ENCODE measurements at regions not wholly inside any gene's neighbourhood (a gene's known extent, or its start where the extent isn't known, plus 50 kb on each side); places are given as distances from the start of the nearest gene placed in this dataset.
"Not testable (repeated sequence)": the region's sequence is repeated elsewhere in the genome, so short reads cannot be mapped to it uniquely, and the experiment has no call there.

DNA sequence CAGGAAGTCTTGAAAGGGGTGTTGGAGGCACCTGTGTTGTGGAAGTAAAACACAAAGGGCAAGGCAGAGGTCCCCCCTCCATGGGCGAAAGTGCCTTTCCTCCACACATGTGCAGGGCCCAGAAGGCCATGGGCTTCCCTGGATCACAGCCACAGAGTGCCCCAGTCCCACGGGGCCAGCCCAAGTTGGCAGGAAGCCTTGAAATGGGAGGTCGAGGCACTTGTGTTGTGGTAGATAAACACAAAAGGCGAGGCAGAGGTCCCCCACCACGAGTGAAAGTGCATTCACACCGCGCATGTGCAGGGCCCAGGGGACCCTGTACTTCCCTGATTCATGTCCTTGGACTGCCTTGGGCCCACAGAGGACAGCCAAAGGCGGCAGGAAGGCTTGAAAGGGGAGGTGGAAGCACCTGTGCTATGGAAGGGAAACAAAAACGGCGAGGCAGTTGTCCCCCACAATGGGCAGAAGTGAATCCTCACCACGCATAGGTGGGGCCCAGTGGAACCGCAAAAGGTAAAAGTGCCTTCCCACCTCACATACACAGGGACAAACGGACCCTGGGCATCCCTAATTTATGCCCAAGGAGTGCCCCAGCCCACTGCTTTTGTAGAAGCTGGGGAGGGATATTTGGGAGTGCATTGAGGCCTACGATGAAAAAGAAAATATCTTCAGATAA is 585.4 kb downstream of the ALG10 start:
- no peak for FAIRE-seq

DNA sequence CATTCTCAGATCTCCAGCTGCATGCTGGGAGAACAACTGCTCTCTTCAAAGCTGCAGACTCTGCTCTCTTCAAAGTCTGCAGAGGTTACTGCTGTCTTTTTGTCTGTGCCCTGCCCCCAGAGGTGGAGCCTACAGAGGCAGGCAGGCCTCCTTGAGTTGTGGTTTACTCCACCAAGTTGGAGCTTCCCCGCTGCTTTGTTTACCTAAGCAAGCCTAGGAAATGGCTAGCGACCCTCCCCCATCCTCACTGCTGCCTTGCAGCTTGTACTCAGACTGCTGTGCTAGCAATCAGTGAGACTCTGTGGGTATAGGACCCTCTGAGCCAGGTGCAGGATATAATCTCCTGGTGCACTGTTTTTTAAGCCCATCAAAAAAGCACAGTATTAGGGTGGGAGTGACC is 591.7 kb downstream of the ALG10 start:
- not testable (repeated sequence) for FAIRE-seq

DNA sequence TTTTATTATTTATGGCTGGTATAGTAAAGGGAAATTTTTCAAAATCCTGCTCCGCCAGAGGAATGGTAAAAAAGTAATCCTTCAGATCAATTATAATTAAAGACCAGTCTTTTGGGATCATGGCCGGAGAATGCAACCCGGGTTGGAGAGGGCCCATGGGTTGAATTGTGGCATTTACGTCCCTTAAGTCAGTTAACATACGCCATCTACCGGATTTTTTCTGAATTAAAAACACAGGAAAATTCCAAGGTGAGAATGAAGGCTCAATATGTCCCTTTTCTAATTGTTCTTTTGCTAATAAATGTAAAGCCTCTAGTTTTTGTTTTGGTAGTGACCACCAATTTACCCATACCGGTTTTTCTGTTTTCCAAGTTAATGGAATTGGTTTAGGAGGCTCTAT is 602.8 kb downstream of the ALG10 start:
- FAIRE-seq, result peak; percentile 60

DNA sequence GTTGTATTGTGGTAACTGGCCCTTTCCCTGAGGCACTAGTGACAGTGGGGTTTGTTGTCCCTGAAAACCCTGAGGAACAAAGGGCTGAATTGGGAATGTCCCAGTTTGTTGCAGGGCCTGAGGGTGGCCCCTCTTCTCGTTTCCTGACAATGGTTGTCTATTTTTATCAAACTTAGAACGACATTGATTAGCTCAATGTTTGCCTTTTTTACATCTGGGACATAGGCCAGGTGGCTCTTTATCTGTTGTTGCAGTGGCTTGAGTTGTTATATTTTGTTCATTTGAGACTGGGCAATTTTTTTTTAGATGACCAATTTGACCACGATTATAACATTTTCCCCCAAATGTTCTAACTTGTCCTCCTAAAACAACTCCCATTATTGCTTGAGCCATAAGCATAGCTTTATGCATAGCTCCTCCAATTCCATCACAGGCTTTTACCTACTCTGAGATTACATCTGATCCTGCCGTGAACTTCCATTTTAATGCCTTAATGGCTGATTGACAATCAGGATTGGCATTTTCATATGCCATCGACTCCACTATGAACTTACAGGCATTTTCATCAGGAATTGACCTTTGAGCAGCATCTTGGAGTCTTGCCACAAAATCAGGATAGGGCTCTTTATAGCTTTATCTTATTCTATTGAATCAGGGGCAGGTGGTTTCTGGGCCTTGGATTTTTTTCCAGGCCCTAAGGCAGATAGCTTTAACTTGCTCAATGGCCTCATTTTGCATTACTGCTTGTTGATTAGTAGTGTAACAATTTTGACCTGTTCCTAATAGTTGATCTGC is 604.3 kb downstream of the ALG10 start:
- no peak for FAIRE-seq
